ENCODE measurements at regions not wholly inside any gene's neighbourhood (a gene's known extent, or its start where the extent isn't known, plus 50 kb on each side); places are given as distances from the start of the nearest gene placed in this dataset.

DNA sequence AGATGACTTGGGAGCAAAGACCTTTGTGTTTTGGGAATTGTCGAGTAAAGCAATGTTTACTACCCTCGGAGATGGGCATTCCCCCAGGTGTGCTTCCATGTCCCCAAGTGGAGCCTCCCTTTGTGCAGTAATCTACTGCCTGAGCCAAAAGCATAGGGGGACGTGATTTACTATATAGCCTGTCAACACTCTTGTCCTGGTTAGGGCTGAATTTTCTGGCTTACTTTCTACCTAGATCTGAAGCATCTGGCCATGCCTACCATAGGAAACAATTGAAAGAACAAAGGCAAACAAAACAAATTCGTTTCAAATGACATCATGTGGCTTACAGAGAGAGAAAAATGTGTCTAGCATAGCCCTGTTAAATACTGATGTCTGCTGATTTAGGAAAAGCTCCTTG, 350.6 kb downstream of the SAMD5 start:
- no peak overlapping the region for H3K27ac ChIP-seq (ENCODE audit: low read depth, low read length)
- H3K4me3 ChIP-seq (ENCODE audit: low read depth, low read length): no peak overlapping the region
- no peak overlapping the region for H2AFZ ChIP-seq (ENCODE audit: low read length, unreplicated experiment)
- H3K4me1 ChIP-seq (ENCODE audit: control insufficient read depth, insufficient read depth, low read length, unreplicated experiment): no peaks in the 10 kb centered on the region
- no peaks in the 10 kb centered on the region for H3K79me2 ChIP-seq (ENCODE audit: control insufficient read depth, insufficient read depth, low read length, unreplicated experiment)
- no peaks in the 10 kb centered on the region for H3K36me3 ChIP-seq (ENCODE audit: insufficient read depth, low read length)
- no peaks in the 10 kb centered on the region for H3K27me3 ChIP-seq (ENCODE audit: insufficient read depth, low read length)

- Histone ChIP-seq H3K36me3 (ENCODE audit: insufficient read depth, low read length) (no peaks in the 10 kb centered on the region), H2AFZ (ENCODE audit: low read length, unreplicated experiment) (no peak overlapping the region), H3K4me3 (ENCODE audit: low read depth, low read length) (no peak overlapping the region), H3K79me2 (ENCODE audit: control insufficient read depth, insufficient read depth, low read length, unreplicated experiment) (no peaks in the 10 kb centered on the region), H3K27ac (ENCODE audit: low read depth, low read length) (no peak overlapping the region), H3K27me3 (ENCODE audit: insufficient read depth, low read length) (no peaks in the 10 kb centered on the region), H3K4me1 (ENCODE audit: control insufficient read depth, insufficient read depth, low read length, unreplicated experiment) (no peaks in the 10 kb centered on the region)
Measured at GRCh38 chr6:147861696-147862095, 353.2 kb downstream of the SAMD5 start.

DNA sequence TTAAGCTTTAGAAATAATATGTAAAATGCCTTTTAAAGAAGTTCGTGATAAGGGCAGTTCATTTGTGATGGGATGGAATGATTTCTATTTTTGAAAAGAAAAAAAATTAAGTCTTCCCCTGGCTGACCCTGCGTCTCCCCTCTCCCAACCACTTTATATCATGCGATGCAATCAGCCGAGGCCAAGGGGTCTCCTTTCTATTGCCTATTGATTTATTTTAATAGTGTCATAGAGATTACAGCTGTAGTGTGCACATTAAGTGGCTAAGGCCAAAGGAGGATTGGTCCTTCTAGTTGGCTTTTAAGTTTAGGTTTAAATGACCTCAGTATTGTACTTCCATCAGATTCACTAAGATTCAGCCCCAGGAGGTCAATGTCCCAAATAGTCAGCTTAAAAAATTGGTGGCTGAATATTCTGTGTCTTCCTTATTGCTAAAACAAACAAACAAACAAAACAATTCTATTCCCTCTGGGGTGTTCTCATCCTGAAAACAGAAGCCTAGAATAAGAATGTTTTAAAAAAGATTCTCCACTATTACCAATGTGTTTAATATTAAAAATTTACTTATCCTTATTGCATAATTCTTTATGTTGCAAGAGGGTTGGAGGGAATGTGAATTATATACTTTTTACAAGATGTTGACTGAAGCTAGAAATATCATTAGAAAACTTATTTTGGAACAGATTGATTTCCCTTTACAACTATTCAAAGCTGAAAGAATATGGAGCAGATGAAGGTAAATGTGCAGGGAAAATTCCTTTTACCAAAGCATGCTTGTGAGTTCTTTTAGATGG, 359.1 kb downstream of the SAMD5 start:
- no peak overlapping the region for H3K27ac ChIP-seq (ENCODE audit: low read depth, low read length)
- H3K4me3 ChIP-seq (ENCODE audit: low read depth, low read length): no peak overlapping the region
- no peaks in the 10 kb centered on the region for H3K27me3 ChIP-seq (ENCODE audit: insufficient read depth, low read length)
- H3K79me2 ChIP-seq (ENCODE audit: control insufficient read depth, insufficient read depth, low read length, unreplicated experiment): no peaks in the 10 kb centered on the region
- H3K4me1 ChIP-seq (ENCODE audit: control insufficient read depth, insufficient read depth, low read length, unreplicated experiment): peaks cover 7% of the 10 kb centered on the region
- no peaks in the 10 kb centered on the region for H3K36me3 ChIP-seq (ENCODE audit: insufficient read depth, low read length)
- no peak overlapping the region for H2AFZ ChIP-seq (ENCODE audit: low read length, unreplicated experiment)

- no peaks in the 10 kb centered on the region for H3K36me3 ChIP-seq (ENCODE audit: insufficient read depth, low read length)
- no peaks in the 10 kb centered on the region for H3K27me3 ChIP-seq (ENCODE audit: insufficient read depth, low read length)
- no peaks in the 10 kb centered on the region for H3K79me2 ChIP-seq (ENCODE audit: control insufficient read depth, insufficient read depth, low read length, unreplicated experiment)
- H2AFZ ChIP-seq (ENCODE audit: low read length, unreplicated experiment): peak overlapping the region; percentile 59
- no peak overlapping the region for H3K4me3 ChIP-seq (ENCODE audit: low read depth, low read length)
- H3K4me1 ChIP-seq (ENCODE audit: control insufficient read depth, insufficient read depth, low read length, unreplicated experiment): peaks cover 7% of the 10 kb centered on the region
- no peak overlapping the region for H3K27ac ChIP-seq (ENCODE audit: low read depth, low read length)
Measured at GRCh38 chr6:147868427-147869190, 360.1 kb downstream of the SAMD5 start.

DNA sequence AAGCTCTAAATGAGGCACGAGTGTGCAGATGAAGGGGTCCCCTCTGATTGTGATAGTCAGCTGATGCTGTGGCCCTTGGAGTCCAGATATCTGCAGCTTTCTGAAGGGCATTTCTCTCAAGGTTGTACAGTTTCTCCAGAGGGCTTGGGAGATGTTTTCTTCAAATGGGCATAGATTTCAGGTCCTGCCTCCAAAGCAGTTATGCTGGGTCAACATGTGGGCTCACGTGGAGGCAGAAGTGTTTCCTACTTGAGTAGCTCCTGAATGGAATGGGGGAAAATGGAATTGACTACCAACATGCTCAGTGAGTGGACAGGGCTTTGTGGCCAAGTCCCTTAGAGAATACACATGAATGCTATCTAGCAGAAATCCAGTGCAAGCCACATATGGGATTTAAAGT, 360.7 kb downstream of the SAMD5 start:
- no peaks in the 10 kb centered on the region for H3K79me2 ChIP-seq (ENCODE audit: control insufficient read depth, insufficient read depth, low read length, unreplicated experiment)
- peak overlapping the region; percentile 59 for H2AFZ ChIP-seq (ENCODE audit: low read length, unreplicated experiment)
- H3K4me3 ChIP-seq (ENCODE audit: low read depth, low read length): no peak overlapping the region
- peaks cover 7% of the 10 kb centered on the region for H3K4me1 ChIP-seq (ENCODE audit: control insufficient read depth, insufficient read depth, low read length, unreplicated experiment)
- H3K36me3 ChIP-seq (ENCODE audit: insufficient read depth, low read length): no peaks in the 10 kb centered on the region
- no peaks in the 10 kb centered on the region for H3K27me3 ChIP-seq (ENCODE audit: insufficient read depth, low read length)
- H3K27ac ChIP-seq (ENCODE audit: low read depth, low read length): no peak overlapping the region

GRCh38 chr6:147869869-147870268, 361.4 kb downstream of the SAMD5 start:
- H3K27me3 ChIP-seq (ENCODE audit: insufficient read depth, low read length): no peaks in the 10 kb centered on the region
- no peak overlapping the region for H3K27ac ChIP-seq (ENCODE audit: low read depth, low read length)
- no peaks in the 10 kb centered on the region for H3K79me2 ChIP-seq (ENCODE audit: control insufficient read depth, insufficient read depth, low read length, unreplicated experiment)
- no peak overlapping the region for H3K4me3 ChIP-seq (ENCODE audit: low read depth, low read length)
- no peak overlapping the region for H2AFZ ChIP-seq (ENCODE audit: low read length, unreplicated experiment)
- H3K4me1 ChIP-seq (ENCODE audit: control insufficient read depth, insufficient read depth, low read length, unreplicated experiment): peaks cover 7% of the 10 kb centered on the region
- H3K36me3 ChIP-seq (ENCODE audit: insufficient read depth, low read length): no peaks in the 10 kb centered on the region

GRCh38 chr6:147870506-147871110, 362.1 kb downstream of the SAMD5 start:
- Histone ChIP-seq H2AFZ (ENCODE audit: low read length, unreplicated experiment) (no peak overlapping the region), H3K27ac (ENCODE audit: low read depth, low read length) (no peak overlapping the region), H3K27me3 (ENCODE audit: insufficient read depth, low read length) (no peaks in the 10 kb centered on the region), H3K79me2 (ENCODE audit: control insufficient read depth, insufficient read depth, low read length, unreplicated experiment) (no peaks in the 10 kb centered on the region), H3K4me3 (ENCODE audit: low read depth, low read length) (no peak overlapping the region), H3K4me1 (ENCODE audit: control insufficient read depth, insufficient read depth, low read length, unreplicated experiment) (peaks cover 7% of the 10 kb centered on the region), H3K36me3 (ENCODE audit: insufficient read depth, low read length) (no peaks in the 10 kb centered on the region)

- no peak overlapping the region for H3K27ac ChIP-seq (ENCODE audit: low read depth, low read length)
- no peaks in the 10 kb centered on the region for H3K36me3 ChIP-seq (ENCODE audit: insufficient read depth, low read length)
- H2AFZ ChIP-seq (ENCODE audit: low read length, unreplicated experiment): no peak overlapping the region
- H3K4me3 ChIP-seq (ENCODE audit: low read depth, low read length): no peak overlapping the region
- H3K27me3 ChIP-seq (ENCODE audit: insufficient read depth, low read length): no peaks in the 10 kb centered on the region
- H3K4me1 ChIP-seq (ENCODE audit: control insufficient read depth, insufficient read depth, low read length, unreplicated experiment): peaks cover 7% of the 10 kb centered on the region
- H3K79me2 ChIP-seq (ENCODE audit: control insufficient read depth, insufficient read depth, low read length, unreplicated experiment): no peaks in the 10 kb centered on the region
Measured at GRCh38 chr6:147872002-147872401, 363.5 kb downstream of the SAMD5 start.

DNA sequence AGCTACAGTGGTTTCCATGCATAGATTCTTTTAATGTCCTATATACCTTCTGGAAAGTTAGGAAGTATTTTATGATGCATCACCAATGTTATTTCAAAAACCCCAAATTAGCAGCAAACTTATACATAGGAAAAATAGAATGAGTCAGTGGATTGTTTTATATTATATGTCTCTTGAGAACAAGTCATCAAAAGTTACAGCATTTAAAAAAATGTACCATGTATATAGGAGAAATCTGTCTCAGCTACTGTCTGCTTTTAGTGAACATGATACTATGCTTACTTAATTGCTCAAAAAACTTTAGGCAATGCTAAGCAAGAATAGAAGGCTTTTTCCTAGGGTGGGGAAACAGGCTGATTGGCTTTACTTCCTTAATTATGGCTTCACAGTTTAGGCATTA, 365.3 kb downstream of the SAMD5 start:
- no peak overlapping the region for H3K27ac ChIP-seq (ENCODE audit: low read depth, low read length)
- no peaks in the 10 kb centered on the region for H3K79me2 ChIP-seq (ENCODE audit: control insufficient read depth, insufficient read depth, low read length, unreplicated experiment)
- H3K4me1 ChIP-seq (ENCODE audit: control insufficient read depth, insufficient read depth, low read length, unreplicated experiment): peaks cover 4% of the 10 kb centered on the region
- no peak overlapping the region for H3K4me3 ChIP-seq (ENCODE audit: low read depth, low read length)
- no peaks in the 10 kb centered on the region for H3K27me3 ChIP-seq (ENCODE audit: insufficient read depth, low read length)
- H3K36me3 ChIP-seq (ENCODE audit: insufficient read depth, low read length): no peaks in the 10 kb centered on the region
- no peak overlapping the region for H2AFZ ChIP-seq (ENCODE audit: low read length, unreplicated experiment)

DNA sequence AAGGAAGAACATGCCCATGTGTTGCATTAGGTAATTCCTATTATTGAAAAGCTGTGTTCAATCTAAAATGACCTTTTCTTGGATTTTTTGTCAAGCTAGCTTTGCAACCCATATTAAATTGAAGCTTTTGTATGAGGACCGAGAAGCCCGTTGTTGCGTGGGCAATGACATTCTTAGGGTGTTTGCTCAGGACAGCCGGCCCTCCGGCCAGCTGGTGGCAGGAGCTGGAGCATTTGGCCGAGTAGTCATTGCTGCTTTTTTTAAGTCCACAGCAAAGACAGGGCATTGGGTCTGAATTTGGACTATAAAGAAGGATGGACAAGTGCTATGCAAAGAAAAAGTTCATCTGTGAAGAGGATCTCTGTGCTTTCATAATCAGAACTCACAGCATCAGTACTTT, 365.8 kb downstream of the SAMD5 start:
- H2AFZ ChIP-seq (ENCODE audit: low read length, unreplicated experiment): no peak overlapping the region
- no peaks in the 10 kb centered on the region for H3K36me3 ChIP-seq (ENCODE audit: insufficient read depth, low read length)
- no peak overlapping the region for H3K27ac ChIP-seq (ENCODE audit: low read depth, low read length)
- no peak overlapping the region for H3K4me3 ChIP-seq (ENCODE audit: low read depth, low read length)
- no peaks in the 10 kb centered on the region for H3K79me2 ChIP-seq (ENCODE audit: control insufficient read depth, insufficient read depth, low read length, unreplicated experiment)
- no peaks in the 10 kb centered on the region for H3K4me1 ChIP-seq (ENCODE audit: control insufficient read depth, insufficient read depth, low read length, unreplicated experiment)
- no peaks in the 10 kb centered on the region for H3K27me3 ChIP-seq (ENCODE audit: insufficient read depth, low read length)

Data from ACC112 (cell line).